Middle frontal gyrus (tissue), 1 donor: ENCODE measurements at regions not wholly inside any gene's neighbourhood (a gene's known extent, or its start where the extent isn't known, plus 50 kb on each side); places are given as distances from the start of the nearest gene placed in this dataset.

Experiments
- DNase-seq: peaks from one replicate; pipeline ENCODE4 v3.0.0-alpha.2; 2015; ENCODE audit warnings: low spot score; ENCODE audit errors: extremely low spot score

- DNase-seq, result no peak
These were observed 119.4 kb downstream of the EVX1 start for GRCh38 chr7:27362026-27362425.

GRCh38 chr7:27364344-27364758, 121.7 kb downstream of the EVX1 start:
- DNase-seq, result peak; percentile 10

GRCh38 chr7:27367179-27367932, 124.8 kb downstream of the EVX1 start:
- DNase-seq, result no peak

GRCh38 chr7:27367933-27368549, 125.4 kb downstream of the EVX1 start:
- DNase-seq, result no peak

GRCh38 chr7:27374958-27375841, 132.6 kb downstream of the EVX1 start:
- no peak for DNase-seq

GRCh38 chr7:27375958-27376357, 133.4 kb downstream of the EVX1 start:
- DNase-seq, result no peak

- DNase-seq, result no peak
These were observed 135.4 kb downstream of the EVX1 start for GRCh38 chr7:27377988-27378387.

- DNase-seq, result no peak
These were observed 139.7 kb downstream of the EVX1 start for GRCh38 chr7:27382307-27382706.

GRCh38 chr7:27386581-27386980, 144.0 kb downstream of the EVX1 start:
- no peak for DNase-seq

GRCh38 chr7:27387864-27388263, 145.3 kb downstream of the EVX1 start:
- DNase-seq, result no peak

- DNase-seq, result no peak
These were observed 146.0 kb downstream of the EVX1 start for GRCh38 chr7:27388561-27388960.

- DNase-seq, result no peak
These were observed 146.9 kb downstream of the EVX1 start for GRCh38 chr7:27389496-27389895.

GRCh38 chr7:27392477-27392876, 149.9 kb downstream of the EVX1 start:
- no peak for DNase-seq

GRCh38 chr7:27394871-27395270, 152.3 kb downstream of the EVX1 start:
- DNase-seq, result no peak

GRCh38 chr7:27395626-27396025, 153.0 kb downstream of the EVX1 start:
- no peak for DNase-seq

GRCh38 chr7:27397503-27397902, 154.9 kb downstream of the EVX1 start:
- no peak for DNase-seq

- DNase-seq, result no peak
These were observed 156.2 kb downstream of the EVX1 start for GRCh38 chr7:27398851-27399250.

- DNase-seq, result no peak
These were observed 157.4 kb downstream of the EVX1 start for GRCh38 chr7:27399791-27400567.

- DNase-seq, result no peak
These were observed 163.2 kb downstream of the EVX1 start for GRCh38 chr7:27405780-27406179.

- DNase-seq, result no peak
These were observed 166.7 kb downstream of the EVX1 start for GRCh38 chr7:27409311-27409710.

- DNase-seq, result no peak
These were observed 167.2 kb downstream of the EVX1 start for GRCh38 chr7:27409776-27410175.
